H1 (cell line): ENCODE measurements at regions not wholly inside any gene's neighbourhood (a gene's known extent, or its start where the extent isn't known, plus 50 kb on each side); places are given as distances from the start of the nearest gene placed in this dataset.

ENCODE experiments used
- CTCF ChIA-PET: fragments of 300-600 bp; sonication (Branson Sonifier 250); formaldehyde crosslinking; loops from one replicate; lab custom pipeline; 2021; ENCODE audit not compliant: partially characterized antibody; lab: Charles Lee
- POLR2A ChIA-PET: fragments of 300-600 bp; sonication (Branson Sonifier 250); formaldehyde crosslinking; loops from one replicate; lab custom pipeline; 2021; ENCODE audit warnings: inconsistent platforms; ENCODE audit not compliant: partially characterized antibody; lab: Charles Lee
- DNase-seq, 2 experiments: peaks; one replicate each; pipeline versions ENCODE4 v3.0.0 to v3.0.0-alpha.2; 2010 to 2022; ENCODE audit warnings: low spot score in 2 of 2, low read depth in 1 of 2, mixed read lengths in 1 of 2
- FAIRE-seq: peaks from 2 replicates; lab custom pipeline; 2011; peaks lifted over from hg19 to GRCh38; lab: Jason Lieb, UNC
- H2AFZ ChIP-seq: 2 replicates; pipeline ENCODE4 v1.8.1; 2012; ENCODE audit warnings: low read length, inconsistent platforms
- H2AK5ac ChIP-seq: 2 replicates; pipeline ENCODE4 v1.6.1; 2013; ENCODE audit warnings: low read depth, low read length
- H2BK120ac ChIP-seq: replicated peaks from 2 replicates; pipeline ENCODE3; 2013; ENCODE audit warnings: low read depth, low read length, inconsistent platforms
- H2BK12ac ChIP-seq: 2 replicates; pipeline ENCODE4 v1.6.1; 2013; ENCODE audit warnings: low read depth, low read length
- H2BK15ac ChIP-seq: 2 replicates; pipeline ENCODE4 v1.6.1; 2013; ENCODE audit warnings: low read length
- H2BK20ac ChIP-seq: 2 replicates; pipeline ENCODE4 v1.6.1; 2013; ENCODE audit warnings: low read length
- H2BK5ac ChIP-seq: 2 replicates; pipeline ENCODE4 v1.6.1; 2013; ENCODE audit warnings: low read depth, low read length
- H3K14ac ChIP-seq: 2 replicates; pipeline ENCODE4 v1.6.1; 2013; ENCODE audit warnings: inconsistent platforms; ENCODE audit not compliant: insufficient read length
- H3K18ac ChIP-seq: 2 replicates; pipeline ENCODE4 v1.6.1; 2013; ENCODE audit warnings: low read length; ENCODE audit errors: extremely low read depth
- H3K23ac ChIP-seq: 2 replicates; pipeline ENCODE4 v1.6.1; 2013; ENCODE audit warnings: inconsistent platforms; ENCODE audit not compliant: insufficient read length
- H3K23me2 ChIP-seq: 2 replicates; pipeline ENCODE4 v1.6.1; 2013; ENCODE audit warnings: low read depth, low read length
- H3K27ac ChIP-seq: 2 replicates; pipeline ENCODE4 v1.6.1; 2011; ENCODE audit warnings: low read depth, low read length, inconsistent platforms
- H3K27me3 ChIP-seq, 4 experiments: replicated peaks in 1 of 4; 1 replicate in 1 of 4; 2 replicates in 3 of 4; pipeline versions ENCODE4 v1.6.1 to v1.8.1; 2011 to 2013; ENCODE audit warnings: low read length in 3 of 4, mild to moderate bottlenecking in 3 of 4, inconsistent platforms in 2 of 4, mixed read lengths in 2 of 4, moderate library complexity in 1 of 4; ENCODE audit not compliant: control insufficient read depth in 3 of 4, insufficient read depth in 3 of 4; ENCODE audit errors: extremely low read depth in 1 of 4
- H3K36me3 ChIP-seq, 4 experiments: 2 replicates each; pipeline versions ENCODE4 v1.6.1 to v1.8.1; 2011 to 2013; ENCODE audit warnings: mild to moderate bottlenecking in 4 of 4, low read length in 3 of 4, moderate library complexity in 2 of 4, control low read depth in 1 of 4, inconsistent platforms in 1 of 4; ENCODE audit not compliant: insufficient read depth in 4 of 4, control insufficient read depth in 2 of 4
- H3K4ac ChIP-seq: replicated peaks from 2 replicates; pipeline ENCODE3; 2013; ENCODE audit warnings: low read length, low read depth, mixed read lengths, inconsistent platforms; ENCODE audit not compliant: insufficient read length
- H3K4me1 ChIP-seq, 4 experiments: replicated peaks in 1 of 4; 1 replicate in 1 of 4; 2 replicates in 3 of 4; pipeline versions ENCODE4 v1.6.1 to v1.8.1; 2011 to 2013; ENCODE audit warnings: low read length in 3 of 4, inconsistent platforms in 2 of 4, mixed read lengths in 1 of 4; ENCODE audit not compliant: insufficient read depth in 4 of 4, control insufficient read depth in 3 of 4
- H3K4me2 ChIP-seq, 2 experiments: 2 replicates each; pipeline versions ENCODE4 v1.6.1 to v1.8.1; 2011 to 2013; ENCODE audit warnings: low read depth in 2 of 2, low read length in 2 of 2, control low read depth in 1 of 2, inconsistent platforms in 1 of 2, mild to moderate bottlenecking in 1 of 2; ENCODE audit not compliant: insufficient read depth in 1 of 2
- H3K4me3 ChIP-seq, 4 experiments: fragments of 200-600, 300-600 bp in 1 of 4; sonication (generic), shearing (Covaris generic), sonication (Bioruptor Twin) in 1 of 4; 2 replicates each; pipeline versions ENCODE4 v1.5.1 to v1.8.1; 2011 to 2016; ENCODE audit warnings: low read length in 4 of 4, low read depth in 3 of 4, control low read depth in 2 of 4, inconsistent platforms in 2 of 4, mild to moderate bottlenecking in 2 of 4, mixed read lengths in 1 of 4, moderate library complexity in 1 of 4; ENCODE audit not compliant: insufficient read depth in 2 of 4; ENCODE audit errors: extremely low read depth in 1 of 4
- H3K56ac ChIP-seq: replicated peaks from 2 replicates; pipeline ENCODE3; 2013; ENCODE audit warnings: low read depth, mild to moderate bottlenecking, mixed read lengths, low read length, inconsistent platforms; ENCODE audit not compliant: insufficient read length
- H3K79me1 ChIP-seq: 2 replicates; pipeline ENCODE4 v1.6.1; 2013; ENCODE audit warnings: low read depth, low read length, control low read depth
- H3K79me2 ChIP-seq, 2 experiments: 2 replicates each; pipeline versions ENCODE4 v1.6.1 to v1.8.1; 2012 to 2013; ENCODE audit warnings: low read length in 2 of 2, mild to moderate bottlenecking in 2 of 2, inconsistent platforms in 1 of 2; ENCODE audit not compliant: insufficient read depth in 2 of 2, control insufficient read depth in 1 of 2
- H3K9ac ChIP-seq, 4 experiments: replicated peaks in 1 of 4; 1 replicate in 1 of 4; 2 replicates in 3 of 4; pipeline versions ENCODE4 v1.6.1 to v1.8.1; 2011 to 2013; ENCODE audit warnings: low read depth in 3 of 4, low read length in 3 of 4, control low read depth in 2 of 4, mild to moderate bottlenecking in 2 of 4, moderate library complexity in 2 of 4, inconsistent platforms in 1 of 4; ENCODE audit errors: extremely low read depth in 1 of 4
- H3K9me3 ChIP-seq, 2 experiments: 2 replicates each; pipeline versions ENCODE4 v1.6.1 to v1.8.1; 2012 to 2013; ENCODE audit warnings: mild to moderate bottlenecking in 2 of 2, moderate library complexity in 2 of 2, control low read depth in 1 of 2, inconsistent platforms in 1 of 2, low read depth in 1 of 2, low read length in 1 of 2, mixed read lengths in 1 of 2; ENCODE audit not compliant: insufficient read depth in 2 of 2
- H4K20me1 ChIP-seq, 2 experiments: replicated peaks in 1 of 2; 2 replicates each; pipeline versions ENCODE3 to v1.8.1; 2011 to 2013; ENCODE audit warnings: inconsistent platforms in 2 of 2, low read length in 2 of 2, mild to moderate bottlenecking in 1 of 2; ENCODE audit not compliant: insufficient read depth in 2 of 2, control insufficient read depth in 1 of 2
- H4K5ac ChIP-seq: 2 replicates; pipeline ENCODE4 v1.6.1; 2013; ENCODE audit warnings: low read length, low read depth, mixed read lengths, inconsistent platforms; ENCODE audit not compliant: insufficient read length
- H4K8ac ChIP-seq: 2 replicates; pipeline ENCODE4 v1.8.0; 2013; ENCODE audit warnings: mild to moderate bottlenecking, moderate library complexity, low read length, inconsistent platforms; ENCODE audit not compliant: insufficient read depth; ENCODE audit errors: extremely low read depth
- H4K91ac ChIP-seq: replicated peaks from 2 replicates; pipeline ENCODE3; 2013; ENCODE audit warnings: low read length, mixed read lengths, inconsistent platforms; ENCODE audit not compliant: insufficient read length
- ASH2L ChIP-seq: fragments of 200-600, 300-600 bp; sonication (generic); IDR thresholded peaks from one replicate; pipeline ENCODE4 v1.7.1; 2017; ENCODE audit warnings: low read length
- GTF2F1 ChIP-seq: IDR thresholded peaks from 2 replicates; pipeline ENCODE4 v1.6.1; 2012; ENCODE audit warnings: low read depth, low read length, improper control_type of control experiment, borderline replicate concordance
- KDM5A ChIP-seq: fragments of 200-600 bp; IDR thresholded peaks from 2 replicates; pipeline ENCODE4 v1.7.1; 2012; ENCODE audit warnings: mild to moderate bottlenecking, low read length, inconsistent platforms, mixed read lengths
- MAFK ChIP-seq: IDR thresholded peaks from 2 replicates; pipeline ENCODE4 v1.6.1; 2012; ENCODE audit warnings: low read depth, mild to moderate bottlenecking, improper control_type of control experiment, low read length
- NRF1 ChIP-seq: IDR thresholded peaks from 2 replicates; pipeline ENCODE4 v1.6.1; 2011; ENCODE audit warnings: mild to moderate bottlenecking, low read depth, low read length, improper control_type of control experiment
- POLR2A ChIP-seq, 2 experiments: IDR thresholded peaks; 1 replicate in 1 of 2; 2 replicates in 1 of 2; pipeline ENCODE4 v1.6.1; 2011; ENCODE audit warnings: low read depth in 2 of 2, low read length in 2 of 2, mild to moderate bottlenecking in 2 of 2; ENCODE audit errors: control extremely low read depth in 1 of 2
- RAD21 ChIP-seq, 2 experiments: IDR thresholded peaks in 1 of 2; conservative IDR thresholded peaks in 1 of 2; 2 replicates each; pipeline ENCODE4 v1.6.1; 2011; ENCODE audit warnings: low read depth in 2 of 2, low read length in 2 of 2, improper control_type of control experiment in 1 of 2, inconsistent platforms in 1 of 2, mild to moderate bottlenecking in 1 of 2, moderate library complexity in 1 of 2
- RBBP5 ChIP-seq: IDR thresholded peaks from 2 replicates; pipeline ENCODE4 v1.7.1; 2012; ENCODE audit warnings: low read depth, mild to moderate bottlenecking, inconsistent platforms, low read length, moderate library complexity, borderline replicate concordance
- SIX5 ChIP-seq: IDR thresholded peaks from 2 replicates; pipeline ENCODE4 v1.6.1; 2011; ENCODE audit warnings: mild to moderate bottlenecking, low read depth, low read length
- ZNF274 ChIP-seq: IDR thresholded peaks from 2 replicates; pipeline ENCODE4 v1.7.0; 2012; ENCODE audit warnings: low read length, borderline replicate concordance; ENCODE audit errors: extremely low read depth
- WGBS, 2 experiments: shearing (Covaris generic) in 1 of 2; methylation state at CpG; one replicate each; pipeline versions ENCODE4 v1.1.6 to v1.1.7; 2013 to 2015; ENCODE audit warnings: low lambda C conversion rate in 2 of 2, mixed read lengths in 2 of 2, inconsistent platforms in 1 of 2, low coverage in 1 of 2, missing lambda C conversion rate in 1 of 2; ENCODE audit not compliant: insufficient replicate concordance in 2 of 2, insufficient coverage in 1 of 2, insufficient read length in 1 of 2; ENCODE audit errors: extremely low coverage in 1 of 2, missing lambda C conversion rate in 1 of 2; 5-methylcytosine and 5-hydroxymethylcytosine counted together
- TF ChIP-seq, protein P1 (sequence below): IDR thresholded peaks from 2 replicates; pipeline ENCODE4 v1.6.1; 2011; ENCODE audit warnings: low read depth, mild to moderate bottlenecking, low read length; ENCODE audit not compliant: insufficient read depth

DNA sequence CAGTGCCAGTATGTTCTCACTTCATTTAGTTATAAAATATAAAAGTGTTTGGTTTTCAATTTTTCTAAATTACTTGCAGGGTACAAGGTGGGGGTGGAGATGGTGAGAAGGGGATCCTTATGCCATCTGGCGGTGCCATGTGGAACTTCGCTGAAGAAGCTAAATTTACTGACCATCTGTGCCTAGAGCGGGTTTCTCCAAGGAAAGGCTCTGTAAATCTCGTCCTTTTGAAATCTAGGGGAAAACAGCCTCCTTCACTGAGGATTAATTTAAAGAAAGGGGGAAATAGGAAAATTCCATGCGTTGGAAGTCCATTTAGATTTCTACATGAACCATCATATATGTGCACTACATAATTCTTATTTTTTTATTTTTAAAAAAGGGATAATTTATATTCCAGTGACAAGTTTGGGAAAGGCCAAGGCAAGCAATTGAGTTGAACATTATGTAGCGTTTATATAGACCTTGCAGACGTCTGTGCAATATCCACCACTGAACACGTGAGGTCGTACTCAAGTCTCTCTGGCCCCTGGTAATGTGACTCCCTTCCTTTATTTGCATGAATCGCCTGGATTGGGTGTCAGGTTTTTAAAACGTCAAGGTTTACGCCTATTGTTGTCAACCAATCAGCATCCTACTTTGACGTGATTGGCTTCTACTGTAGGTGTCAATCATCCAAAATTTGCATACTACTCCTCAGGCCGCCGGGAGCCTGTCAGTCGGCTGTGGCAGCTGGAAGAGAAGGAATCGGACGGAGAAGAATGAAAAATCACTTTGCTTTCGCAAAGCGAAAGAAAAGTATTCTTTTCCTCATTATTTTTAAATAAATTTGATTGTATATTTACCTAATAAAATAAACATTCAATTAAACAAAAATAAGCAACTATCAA lies 297.1 kb upstream of the NFE2L3 start:
- H3K4me3 ChIP-seq = peak overlapping the region in 2 of 4 experiments; percentile 6 to 55; a peak in 3 of 8 replicates
- peaks cover 7 to 20% (median 11%) of the 10 kb centered on the region in 4 experiments for H3K4me1 ChIP-seq
- no peaks in the 10 kb centered on the region for H3K9me3 ChIP-seq
- H3K4ac ChIP-seq = no peak overlapping the region
- no peak overlapping the region for H2BK20ac ChIP-seq
- H2BK5ac ChIP-seq = no peak overlapping the region
- H2AK5ac ChIP-seq = no peak overlapping the region
- H4K8ac ChIP-seq = no peak overlapping the region
- H3K56ac ChIP-seq = no peak overlapping the region
- no peaks in the 10 kb centered on the region for H3K79me1 ChIP-seq
- H2BK120ac ChIP-seq = no peak overlapping the region
- no peak overlapping the region for H2AFZ ChIP-seq
- no peaks in the 10 kb centered on the region; a peak in 1 of 8 replicates for H3K36me3 ChIP-seq
- peaks cover 14% of the 10 kb centered on the region for H3K23me2 ChIP-seq
- H2BK15ac ChIP-seq = no peak overlapping the region
- WGBS, 2 experiments = 2% methylated on average over 20 of the region's 20 CpGs; no CpG with 5 or more reads in 1 of the 2 experiments
- ChIA-PET POLR2A (interaction anchor here (0.6 kb wide), 1 partner anchor 231 kb away, joined by 3 read pairs; no protein-coding TSS in a partner anchor), CTCF (interaction anchor here (0.6 to 5.2 kb wide), 11 partner anchors 9 to 678 kb away, joined by 3 to 63 read pairs (median 4); no protein-coding TSS in a partner anchor)
- FAIRE-seq (peak; percentile 99), DNase-seq (peak in 1 of 2 experiments; percentile 74)
- H3K14ac ChIP-seq = no peak overlapping the region
- peak overlapping the region; percentile 71 to 92 for H3K4me2 ChIP-seq
- no peak overlapping the region for H3K18ac ChIP-seq
- no peak overlapping the region for H3K27ac ChIP-seq
- no peak overlapping the region for H2BK12ac ChIP-seq
- no peaks in the 10 kb centered on the region for H3K79me2 ChIP-seq
- H3K9ac ChIP-seq = no peak overlapping the region; a peak in 1 of 7 replicates
- H3K27me3 ChIP-seq = peaks cover 32 to 71% (median 55%) of the 10 kb centered on the region in 4 experiments; a peak in 6 of 7 replicates
- no peak overlapping the region for H4K91ac ChIP-seq
- H4K20me1 ChIP-seq = peaks cover 0 to 5% of the 10 kb centered on the region in 2 experiments
- H4K5ac ChIP-seq = no peak overlapping the region
- no peak overlapping the region for H3K23ac ChIP-seq
- TF ChIP-seq, protein P1, sequence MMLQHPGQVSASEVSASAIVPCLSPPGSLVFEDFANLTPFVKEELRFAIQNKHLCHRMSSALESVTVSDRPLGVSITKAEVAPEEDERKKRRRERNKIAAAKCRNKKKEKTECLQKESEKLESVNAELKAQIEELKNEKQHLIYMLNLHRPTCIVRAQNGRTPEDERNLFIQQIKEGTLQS = no peak
- TF ChIP-seq SIX5 = no peak
- TF ChIP-seq NRF1 = no peak
- TF ChIP-seq POLR2A (IDR thresholded peaks at IDR 0.05; ENCODE audit: control extremely low read depth in 1 of 2, low read depth in 2 of 2, low read length in 2 of 2) = no peak
- no peak for TF ChIP-seq RBBP5
- TF ChIP-seq KDM5A = no peak
- TF ChIP-seq MAFK = peak; percentile 26; the same call in 1 of the 2 replicates
- TF ChIP-seq RAD21 (IDR thresholded peaks at IDR 0.05 in 1 of 2, conservative IDR thresholded peaks at IDR 0.05 in 1 of 2; ENCODE audit: low read depth in 2 of 2, low read length in 2 of 2) = peak; percentile 51 to 55
- TF ChIP-seq ZNF274 = no peak
- no peak for TF ChIP-seq GTF2F1
- no peak for TF ChIP-seq ASH2L
